HL-60 (cell line): ENCODE measurements at regions not wholly inside any gene's neighbourhood (a gene's known extent, or its start where the extent isn't known, plus 50 kb on each side); places are given as distances from the start of the nearest gene placed in this dataset.
"Not testable (repeated sequence)": the region's sequence is repeated elsewhere in the genome, so short reads cannot be mapped to it uniquely, and the experiment has no call there.

Experiments used
- CTCF ChIP-seq: IDR thresholded peaks from one replicate; pipeline ENCODE4 v1.5.1; 2011; ENCODE audit warnings: low read length, control low read depth, inconsistent platforms; ENCODE audit not compliant: insufficient read depth
- GABPA ChIP-seq: IDR thresholded peaks from 2 replicates; pipeline ENCODE4 v1.6.1; 2012; ENCODE audit warnings: low read depth
- POLR2AphosphoS5 ChIP-seq: IDR thresholded peaks from 2 replicates; pipeline ENCODE4 v1.6.1; 2012; ENCODE audit warnings: low read depth
- REST ChIP-seq: IDR thresholded peaks from 2 replicates; pipeline ENCODE4 v1.6.1; 2012; ENCODE audit warnings: low read depth; ENCODE audit not compliant: insufficient replicate concordance
- SPI1 ChIP-seq: IDR thresholded peaks from 2 replicates; pipeline ENCODE4 v1.6.1; 2012; ENCODE audit warnings: low read depth, mild to moderate bottlenecking, borderline replicate concordance

- TF ChIP-seq CTCF, GABPA, REST, POLR2AphosphoS5, SPI1: not testable (repeated sequence)
These were observed 330.1 kb downstream of the SPATA31A6 start for GRCh38 chr9:42513535-42513934.
